Activated CD4-positive, alpha-beta T cell treated with anti-CD3 and anti-CD28 coated beads, Interleukin-2, Interleukin-6, amounts not matched to agents 100 ng/mL and 50 ng/mL, durations not matched to agents 16 hours and 8 hours (primary cell): ENCODE measurements at regions not wholly inside any gene's neighbourhood (a gene's known extent, or its start where the extent isn't known, plus 50 kb on each side); places are given as distances from the start of the nearest gene placed in this dataset.
"Not testable (repeated sequence)": the region's sequence is repeated elsewhere in the genome, so short reads cannot be mapped to it uniquely, and the experiment has no call there.

ENCODE experiments used
- DNase-seq: peaks from one replicate; pipeline ENCODE4 v3.0.0-alpha.2; 2020

DNA sequence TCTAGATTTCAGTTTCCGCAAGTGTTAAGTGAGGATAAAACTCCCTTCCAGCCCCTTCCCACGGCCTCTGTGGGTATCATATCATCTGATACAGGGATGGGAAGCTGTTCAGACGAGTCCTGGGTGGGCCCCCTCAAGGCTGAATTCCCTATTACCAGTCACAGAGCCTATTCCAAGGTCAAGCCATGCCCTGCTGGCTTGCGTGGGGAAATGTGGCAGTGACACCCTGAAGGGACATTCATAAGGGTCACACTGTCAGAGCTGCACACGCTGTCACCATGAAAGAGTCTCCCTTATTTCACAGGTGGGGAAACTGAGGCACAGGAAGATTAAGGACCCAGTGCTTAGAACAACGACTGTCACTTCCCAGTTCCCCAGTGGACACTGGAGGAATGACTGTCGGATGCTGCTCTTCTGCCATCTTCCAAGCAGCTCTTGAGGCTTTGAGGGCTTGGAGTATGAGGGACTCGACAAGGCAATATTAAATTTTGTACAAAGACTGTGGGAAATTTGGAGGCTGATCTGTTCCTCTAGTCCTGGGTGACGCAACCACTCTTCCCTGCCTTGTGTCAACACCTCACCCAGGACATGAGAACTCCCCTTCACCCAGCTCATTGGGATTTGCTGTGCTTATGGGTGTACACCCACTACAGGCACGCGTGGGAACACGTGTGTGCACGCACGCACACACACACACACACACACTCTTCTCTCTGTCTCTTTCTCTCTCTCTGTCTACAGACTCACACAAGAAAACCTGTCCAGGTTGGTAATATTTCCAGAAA lies 386.0 kb downstream of the RPS24 start:
- no peak for DNase-seq

DNA sequence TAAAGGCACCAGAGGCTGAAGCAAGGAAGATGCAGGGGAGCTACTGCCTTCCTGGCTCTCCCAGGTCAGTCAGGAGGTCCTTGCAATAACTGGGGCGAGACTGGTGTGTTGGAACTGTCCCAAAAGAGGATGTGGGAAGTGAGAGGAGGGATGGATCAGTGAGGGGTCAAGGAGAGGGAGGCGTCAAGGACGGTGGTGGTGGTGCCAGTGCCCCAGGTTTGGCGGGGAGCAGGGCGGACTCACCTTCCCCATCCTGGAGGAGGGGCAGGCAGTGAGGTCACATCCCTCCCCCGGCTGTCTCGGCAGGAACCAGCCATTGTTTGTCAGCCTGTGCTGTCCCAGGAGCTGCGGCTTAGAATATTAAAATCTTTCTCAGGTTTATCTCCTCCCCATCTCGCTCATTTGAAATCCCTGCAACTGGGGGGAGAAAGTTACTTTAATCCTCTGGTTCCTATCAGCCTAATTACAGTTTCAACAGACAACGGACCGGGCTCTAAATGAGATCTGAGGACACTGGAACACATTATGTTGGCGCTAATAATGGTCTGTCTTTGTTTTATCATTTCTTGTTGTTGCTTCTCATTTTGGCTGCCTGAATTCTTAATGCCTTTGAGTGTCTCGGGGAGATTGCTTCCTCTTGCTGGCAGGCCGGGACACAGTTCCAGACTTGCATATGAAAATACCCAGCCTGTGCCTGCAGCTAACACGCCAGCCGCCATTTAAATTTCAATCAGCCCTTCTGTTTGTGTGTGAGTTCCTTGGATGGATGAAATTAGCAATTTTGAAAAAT lies 387.5 kb downstream of the RPS24 start:
- DNase-seq, result no peak

DNA sequence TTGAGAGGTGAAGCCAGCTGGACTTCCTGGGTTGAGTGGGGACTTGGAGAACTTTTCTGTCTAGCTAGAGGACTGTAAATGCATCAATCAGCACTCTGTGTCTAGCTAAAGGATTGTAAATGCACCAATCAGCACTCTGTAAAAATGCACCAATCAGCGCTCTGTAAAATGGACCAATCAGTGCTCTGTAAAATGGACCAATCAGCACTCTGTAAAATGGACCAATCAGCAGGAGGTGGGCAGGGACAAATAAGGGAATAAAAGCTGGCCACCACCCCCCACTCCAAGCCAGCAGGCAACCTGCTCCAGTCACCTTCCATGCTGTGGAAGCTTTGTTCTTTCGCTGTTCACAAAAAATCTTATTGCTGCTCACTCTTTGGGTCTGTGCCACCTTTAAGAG lies 390.4 kb downstream of the RPS24 start:
- not testable (repeated sequence) for DNase-seq

DNA sequence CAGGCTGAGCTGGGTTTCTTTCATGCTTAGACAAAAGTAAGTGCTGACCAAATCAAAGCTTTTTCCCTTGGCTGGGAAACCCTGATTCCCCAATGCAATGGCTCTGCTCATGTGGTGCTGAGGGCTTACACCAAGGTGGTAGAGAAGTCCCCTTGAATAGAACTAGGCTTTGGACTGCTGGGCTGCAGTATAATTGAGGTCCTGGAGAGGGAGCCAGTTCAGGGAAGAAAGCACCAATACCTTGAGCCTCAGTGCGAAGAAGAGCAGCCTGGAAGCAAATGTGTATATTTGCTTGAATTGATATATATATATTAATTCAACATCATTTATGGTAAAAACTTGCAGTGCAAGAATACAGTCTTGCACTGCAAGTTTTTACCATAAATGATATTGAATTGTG lies 391.1 kb downstream of the RPS24 start:
- peak; percentile 3 for DNase-seq

DNA sequence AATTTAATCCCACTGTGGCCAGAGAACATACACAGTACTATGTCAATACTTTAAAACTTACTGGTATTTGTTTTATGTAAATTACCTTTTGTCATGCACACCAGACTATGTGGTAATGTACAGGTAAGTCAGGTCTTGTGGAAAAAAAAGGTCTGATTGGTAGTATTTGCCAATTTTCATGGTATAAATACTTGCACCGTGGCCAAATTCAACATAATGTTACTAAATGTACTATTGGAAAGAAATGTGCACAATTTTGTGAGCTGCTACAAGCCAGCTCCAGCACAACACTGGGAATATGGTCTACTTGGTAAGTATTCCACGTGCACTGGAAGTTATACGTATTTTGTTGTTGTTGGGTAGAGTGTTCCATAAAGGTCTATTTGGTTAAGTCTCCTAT lies 392.5 kb downstream of the RPS24 start:
- no peak for DNase-seq

DNA sequence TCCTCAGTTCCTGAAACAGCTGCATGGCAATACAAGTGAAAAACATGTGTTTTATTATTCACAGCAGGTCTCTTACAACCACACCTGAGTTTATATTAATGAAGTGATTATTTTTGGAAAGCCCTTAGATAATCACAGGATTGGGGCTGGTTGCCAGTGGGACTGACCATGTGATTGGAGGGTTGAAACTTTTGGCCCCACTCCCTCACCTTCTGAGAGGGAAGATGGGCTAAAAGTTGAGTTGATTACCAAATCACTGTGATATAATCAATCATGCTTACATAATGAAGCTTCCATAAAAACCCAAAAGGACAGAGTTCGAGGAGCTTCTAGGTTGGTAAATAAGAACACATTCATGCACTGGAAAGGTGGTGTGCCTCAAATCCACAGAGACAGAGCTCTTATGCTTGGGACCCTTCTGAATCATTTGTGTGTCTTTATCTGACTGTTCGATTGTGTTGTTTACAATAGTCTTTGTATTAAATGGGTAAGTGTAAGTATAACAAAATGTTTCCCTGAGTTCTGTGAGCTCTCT lies 393.9 kb downstream of the RPS24 start:
- DNase-seq, result no peak

DNA sequence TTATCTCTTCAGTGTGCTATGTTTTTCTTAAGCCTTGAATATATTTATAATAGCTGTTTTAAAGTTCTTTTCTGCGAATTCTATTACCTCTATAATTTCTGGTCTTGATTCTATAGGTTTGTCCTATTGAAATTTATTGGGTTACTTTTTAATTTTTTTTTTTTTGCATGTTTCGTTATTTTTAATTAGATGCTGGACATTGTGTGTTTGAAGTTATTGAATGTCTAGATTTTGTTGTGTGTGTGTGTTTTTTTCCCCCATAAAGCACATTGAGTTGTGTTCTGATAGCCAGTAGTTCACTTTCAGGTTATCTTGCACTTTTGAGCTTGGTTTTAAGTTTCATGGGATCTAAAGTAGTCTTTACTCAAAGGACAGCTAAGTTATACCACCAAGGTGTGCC lies 394.9 kb downstream of the RPS24 start:
- DNase-seq, result no peak

DNA sequence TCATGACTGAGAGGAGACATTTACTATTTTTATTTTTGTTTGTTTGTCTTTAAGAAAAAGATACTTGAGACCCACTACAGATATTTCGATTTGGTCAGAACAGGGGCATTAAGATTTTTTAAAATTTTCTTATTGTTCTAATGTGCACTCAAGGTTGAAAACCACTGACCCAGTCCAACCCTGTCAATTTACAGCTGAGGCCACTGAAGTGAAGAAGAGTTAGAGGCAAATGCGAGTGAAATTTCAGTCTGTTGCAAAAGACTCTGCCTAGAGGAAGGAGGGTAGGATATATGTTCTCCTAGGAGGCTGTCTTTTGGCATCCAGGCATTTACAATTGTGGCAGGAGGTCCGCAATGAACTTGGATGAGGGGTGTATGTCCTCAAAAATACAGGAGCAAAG lies 396.3 kb downstream of the RPS24 start:
- no peak for DNase-seq

DNA sequence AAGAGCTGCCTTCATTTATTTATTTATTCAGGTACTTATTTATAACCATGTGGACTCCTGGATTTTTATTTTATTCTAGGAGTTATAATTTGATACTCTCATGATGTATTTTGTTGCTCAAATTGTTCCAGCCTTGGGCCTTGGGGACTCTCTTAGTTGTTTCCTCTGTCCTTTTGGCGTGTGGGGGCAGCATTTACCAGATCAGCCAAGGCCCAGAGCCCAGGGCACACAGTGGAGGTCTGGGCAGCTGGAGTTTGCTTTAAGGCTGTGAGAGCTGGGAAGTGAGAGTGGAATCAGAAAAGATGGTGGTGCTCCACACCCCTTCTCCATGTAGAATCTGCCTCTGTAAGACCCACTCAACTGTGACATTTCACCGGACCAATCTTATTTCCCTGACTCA lies 398.9 kb downstream of the RPS24 start:
- no peak for DNase-seq

DNA sequence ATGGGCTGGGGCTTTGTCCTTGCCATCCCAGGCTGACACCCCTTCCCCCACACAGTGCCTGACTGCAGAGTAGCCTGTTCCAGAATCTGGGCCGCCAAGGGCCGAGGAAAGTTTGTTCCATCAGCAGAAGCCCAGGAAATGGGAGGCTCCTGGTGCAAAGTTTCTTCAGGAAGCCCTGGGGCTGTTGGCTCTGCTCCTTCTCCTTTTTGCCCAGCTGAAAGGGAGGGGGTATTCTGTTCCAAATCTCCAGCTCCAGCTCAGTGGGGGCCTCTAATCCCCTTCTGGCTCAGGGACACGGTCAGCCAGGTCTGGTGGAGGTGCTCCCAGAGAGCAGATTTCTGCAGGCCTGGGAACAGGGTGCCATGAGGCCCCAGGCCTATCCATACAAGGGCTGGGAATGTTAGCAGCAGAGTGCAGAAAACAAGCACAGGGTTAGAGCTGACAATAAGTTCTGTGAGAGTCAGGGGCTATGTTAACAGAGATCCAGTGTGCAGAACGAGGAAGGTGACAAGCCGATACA lies 399.5 kb downstream of the RPS24 start:
- DNase-seq, result no peak

DNA sequence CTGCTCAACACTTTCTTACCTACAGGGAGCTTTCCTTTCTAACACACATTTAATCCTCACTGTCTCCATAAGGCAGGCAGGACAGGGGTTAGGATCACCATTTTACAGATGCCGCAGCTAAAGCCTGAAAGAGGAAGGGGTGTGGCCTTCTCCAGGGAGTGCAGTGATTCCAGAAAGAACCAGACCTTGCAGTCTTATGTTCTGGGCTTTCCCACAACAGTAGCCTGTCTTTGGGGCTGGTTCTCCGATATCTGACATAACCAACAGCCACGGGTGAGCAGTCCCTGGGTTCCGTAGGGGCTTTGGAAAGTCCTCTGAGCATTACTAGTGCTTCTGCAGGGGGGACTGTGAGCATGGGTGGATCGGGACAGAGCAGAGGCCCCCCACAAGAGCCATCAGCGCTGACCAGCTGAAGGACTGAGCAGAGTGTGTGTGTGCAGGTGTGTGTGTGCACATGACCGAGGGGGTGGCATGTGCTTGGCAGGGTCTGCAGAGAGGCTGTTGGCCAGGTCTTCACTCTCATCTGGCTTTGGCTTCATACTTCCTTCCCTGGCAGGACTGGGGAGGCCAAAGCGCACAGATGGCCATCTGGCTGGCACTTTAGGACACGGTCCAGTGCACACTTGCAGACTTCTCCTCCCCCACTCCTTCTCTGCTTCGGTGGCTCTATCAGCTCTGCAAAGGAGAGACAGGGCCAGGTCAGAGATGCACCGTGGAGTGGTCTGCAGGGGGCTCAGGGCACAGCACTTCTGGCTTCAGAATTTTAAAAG lies 400.3 kb downstream of the RPS24 start:
- DNase-seq, result no peak

DNA sequence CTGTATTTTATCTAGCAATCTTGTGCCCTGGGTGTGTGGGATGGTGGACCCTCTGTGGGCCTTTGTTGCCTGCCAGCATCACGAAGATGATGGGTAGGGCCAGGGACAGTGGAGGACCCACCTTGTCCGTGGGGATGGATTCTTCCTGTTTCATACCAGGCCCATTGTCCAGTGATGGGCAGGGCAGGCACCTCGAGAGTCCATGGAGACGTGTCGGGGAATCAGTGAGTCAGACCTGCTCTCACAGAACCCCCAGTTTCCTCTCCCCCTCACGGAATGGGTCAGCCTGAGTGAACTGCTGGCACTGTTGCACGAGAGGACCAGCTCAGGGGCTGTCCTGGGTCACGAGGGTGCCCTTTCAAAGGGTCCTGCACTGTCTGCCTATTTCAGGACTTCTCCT lies 401.2 kb downstream of the RPS24 start:
- DNase-seq, result no peak

DNA sequence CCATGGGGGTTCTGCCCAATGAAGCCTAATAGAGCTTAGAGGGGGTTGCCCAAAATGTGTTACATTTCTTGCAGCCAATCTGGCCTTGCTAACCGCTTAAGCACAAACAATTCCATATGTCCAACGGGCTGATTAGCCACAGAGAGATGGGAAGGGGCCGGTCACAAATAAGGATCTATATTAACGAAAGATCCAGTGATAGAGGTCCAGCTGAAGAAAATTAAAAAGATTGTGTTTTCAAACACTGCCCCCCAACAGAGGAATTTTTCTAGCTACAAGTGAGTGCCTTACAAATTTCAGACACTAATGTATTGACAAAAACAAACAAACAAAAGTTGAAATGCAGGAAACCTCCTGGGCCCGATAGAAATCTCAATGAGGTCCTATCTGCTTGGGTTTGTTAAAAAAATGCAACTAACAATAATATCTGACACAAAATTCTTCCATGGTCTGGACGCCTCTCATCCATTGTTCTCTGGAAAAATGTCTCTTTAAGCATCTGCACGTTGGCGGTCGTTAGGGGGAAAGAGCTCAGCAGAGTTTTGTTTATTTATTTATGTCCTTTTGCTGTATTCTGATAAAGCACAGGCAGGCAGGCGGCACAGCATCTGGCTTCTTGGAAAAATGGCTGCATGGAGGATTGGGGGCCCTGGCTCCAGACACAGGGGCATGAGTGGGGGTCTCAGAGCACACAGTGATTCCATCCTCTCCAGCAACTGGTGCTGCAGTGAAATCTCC lies 402.0 kb downstream of the RPS24 start:
- no peak for DNase-seq

DNA sequence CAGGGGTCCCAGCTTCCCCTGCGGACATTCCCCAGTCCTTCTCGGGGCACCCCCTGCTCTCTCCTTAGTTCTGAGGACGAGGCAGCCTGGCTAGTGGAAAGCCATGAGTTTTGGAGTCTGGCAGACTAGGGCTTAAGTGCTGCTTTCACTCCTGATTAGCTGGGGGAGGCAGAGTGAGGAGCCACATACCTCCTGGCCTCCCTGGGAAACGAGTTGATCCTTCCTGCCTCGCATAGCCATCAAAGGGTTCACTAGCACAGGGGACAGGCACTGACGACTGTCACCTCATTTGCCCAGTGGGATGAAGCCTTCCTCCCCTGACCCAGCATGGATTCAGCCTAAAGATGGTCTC lies 402.5 kb downstream of the RPS24 start:
- DNase-seq, result no peak

DNA sequence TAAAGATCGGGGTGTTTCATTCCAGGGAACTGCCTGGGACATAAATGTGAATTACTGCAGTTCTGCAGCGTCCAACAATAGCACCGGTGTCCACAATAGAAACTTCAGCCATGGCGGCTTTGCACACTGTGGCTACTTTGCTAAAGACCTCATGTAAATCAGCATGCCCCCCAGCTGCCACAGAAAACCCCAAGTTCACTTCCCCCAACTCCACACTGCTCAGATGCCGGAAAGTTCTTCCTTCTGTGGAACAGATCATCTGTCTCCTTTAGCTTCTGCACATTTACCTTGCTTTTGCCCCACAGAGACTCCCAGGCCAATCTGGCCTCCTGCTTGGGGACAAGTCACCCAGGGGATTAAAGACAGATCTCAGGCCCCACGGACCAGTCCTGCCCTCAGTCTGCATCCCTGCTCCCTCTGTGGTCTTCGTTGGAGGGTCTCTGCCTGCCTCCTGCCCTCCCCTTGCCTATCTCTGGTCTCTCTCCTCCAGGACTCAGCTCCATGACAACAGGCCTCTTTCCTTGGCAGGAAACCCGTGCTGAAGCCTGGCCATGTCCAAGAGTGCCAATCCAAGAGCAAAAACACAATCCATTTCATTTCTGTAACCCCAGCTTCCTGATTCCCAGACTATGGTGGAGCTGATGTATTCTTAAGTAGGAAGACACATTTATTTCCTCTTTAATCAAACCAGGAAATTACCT lies 403.2 kb downstream of the RPS24 start:
- DNase-seq, result no peak

DNA sequence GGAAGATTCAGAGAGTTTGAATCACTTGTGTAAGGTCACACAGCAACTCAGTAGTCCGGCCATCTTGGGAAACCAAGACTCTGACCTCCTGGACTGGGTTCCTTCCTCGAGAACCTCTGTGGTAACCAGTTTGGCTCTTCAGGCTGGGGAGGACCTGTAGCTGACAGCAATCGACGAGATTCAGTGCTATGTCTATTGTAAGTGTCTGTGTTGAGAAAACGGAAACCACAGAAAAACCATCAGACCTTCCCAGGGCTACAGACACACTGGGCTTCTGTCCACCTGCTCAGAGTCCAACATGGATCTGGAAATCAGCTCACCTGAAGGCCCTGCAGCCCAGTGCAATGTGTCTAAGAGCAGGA lies 403.7 kb downstream of the RPS24 start:
- DNase-seq, result no peak

DNA sequence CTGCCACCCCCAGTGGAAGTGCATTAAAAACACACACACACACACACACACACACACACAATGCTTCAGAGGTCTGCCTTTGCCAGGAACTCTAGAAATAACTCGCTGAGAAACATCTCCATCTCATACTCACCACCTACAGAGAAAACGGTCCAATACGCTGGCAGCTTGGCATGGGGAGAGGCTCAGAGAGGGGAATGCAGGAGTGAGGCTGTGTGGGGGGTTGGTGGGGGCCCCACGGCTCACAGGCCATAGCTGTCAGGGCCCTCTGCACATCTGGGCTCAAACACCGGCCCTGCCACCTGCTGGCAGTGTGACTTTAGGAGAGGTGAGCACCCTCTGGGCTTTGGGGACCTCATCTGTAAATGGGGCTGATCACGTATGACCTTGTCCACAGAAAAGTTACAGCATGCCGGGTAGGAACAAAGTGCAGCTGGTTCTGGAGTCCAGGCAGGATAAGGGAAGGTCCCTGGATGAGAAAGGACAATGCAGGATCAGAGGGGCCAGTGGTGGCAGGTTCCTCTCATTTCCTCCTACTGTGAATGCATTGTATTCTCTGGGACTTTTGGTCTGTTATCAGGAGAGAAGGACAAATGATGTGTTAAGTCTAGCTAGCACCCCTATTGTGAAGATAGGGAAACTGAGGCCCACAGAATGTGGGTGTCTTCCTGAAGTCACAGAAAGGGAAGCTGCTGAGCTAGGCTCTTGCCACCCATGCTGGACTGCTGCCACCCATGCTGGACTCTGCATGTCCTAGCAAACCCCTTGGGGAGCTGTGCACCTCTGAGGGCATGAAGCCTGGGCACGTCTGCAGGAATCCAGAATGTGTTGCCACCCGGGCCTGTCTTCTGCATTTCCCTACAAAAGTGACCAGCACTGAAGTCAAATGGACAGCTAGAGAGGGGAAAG lies 404.6 kb downstream of the RPS24 start:
- peak; percentile 16 for DNase-seq

DNA sequence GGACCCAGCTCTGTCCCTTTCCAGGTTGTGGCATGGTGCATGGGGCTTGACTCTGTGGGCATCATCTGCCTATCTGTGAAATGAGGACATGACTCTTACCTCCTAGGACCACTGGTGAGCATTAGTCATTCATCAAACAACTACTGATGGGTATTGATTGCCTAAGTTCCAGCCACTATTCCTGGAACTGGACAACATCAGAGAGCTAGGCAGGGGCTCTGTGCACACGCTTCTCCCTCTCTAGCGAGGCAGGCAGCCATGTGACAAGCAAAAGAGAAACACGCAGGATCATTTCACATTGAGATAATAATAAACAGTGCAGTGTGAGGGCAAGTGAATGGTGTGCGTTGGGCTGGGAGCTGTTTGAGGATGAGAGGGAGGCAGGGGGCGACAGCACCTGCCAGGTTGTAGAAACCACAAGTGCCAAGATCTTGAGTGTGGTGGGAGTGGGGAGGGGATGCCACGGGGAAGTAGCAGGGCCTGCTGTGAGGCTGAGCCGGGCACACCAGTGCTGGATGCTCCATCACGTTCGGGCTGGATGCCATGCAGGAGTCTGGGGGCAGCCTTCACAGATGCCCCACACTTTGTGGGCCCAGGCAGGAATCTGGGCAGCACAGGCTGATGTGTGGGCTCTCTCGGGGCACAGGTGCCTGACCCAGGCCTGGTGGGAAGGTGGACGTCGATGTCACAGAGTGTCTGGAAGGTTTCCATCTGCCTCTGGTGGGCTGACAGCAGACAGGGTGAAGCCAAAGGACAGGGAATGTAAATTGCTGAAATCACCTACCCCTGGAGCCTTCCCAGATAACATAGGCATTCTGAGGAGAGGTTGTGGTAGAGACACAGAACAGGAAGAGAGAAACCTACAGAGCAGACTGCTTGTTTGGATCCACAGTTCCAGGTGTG lies 405.5 kb downstream of the RPS24 start:
- DNase-seq, result no peak

DNA sequence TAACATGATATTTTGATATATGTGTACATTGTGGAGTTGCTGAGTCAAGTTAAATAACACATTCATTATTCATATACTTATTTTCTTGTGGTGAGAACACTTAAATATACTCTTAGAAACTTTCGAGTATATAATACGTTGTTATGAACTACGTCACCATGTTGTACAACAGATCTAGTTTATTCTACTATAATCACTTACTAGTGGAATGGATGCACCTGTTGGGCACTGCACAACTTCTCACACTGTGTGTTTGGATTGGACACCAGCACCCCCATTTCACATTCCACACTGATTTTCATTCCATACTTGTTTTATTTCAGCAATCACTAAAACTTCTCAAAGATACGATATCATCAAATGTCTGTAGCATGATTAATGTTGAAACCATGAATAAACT lies 407.3 kb downstream of the RPS24 start:
- no peak for DNase-seq

DNA sequence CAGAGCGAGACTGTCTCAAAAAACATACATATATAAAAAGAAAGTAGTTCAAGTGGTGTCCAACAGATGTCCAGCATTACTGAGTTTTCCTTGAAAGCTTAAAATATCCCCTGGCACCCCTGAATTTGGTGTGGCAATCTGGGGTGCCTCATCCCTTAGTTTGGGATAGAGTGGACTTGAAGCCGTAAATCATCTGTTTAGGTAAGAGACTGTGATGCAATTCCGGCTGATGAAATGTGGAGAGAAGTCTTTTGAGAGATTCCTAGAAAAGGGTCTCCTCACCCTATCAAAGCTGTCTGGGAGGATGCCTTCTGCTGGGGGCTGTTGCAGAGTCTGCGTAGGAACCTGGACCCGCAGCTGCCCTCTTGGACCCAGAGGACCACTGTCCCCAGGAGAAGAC lies 408.0 kb downstream of the RPS24 start:
- DNase-seq, result no peak
